ES-I3 (cell line): ENCODE measurements at regions not wholly inside any gene's neighbourhood (a gene's known extent, or its start where the extent isn't known, plus 50 kb on each side); places are given as distances from the start of the nearest gene placed in this dataset.

Experiments used
- H3K36me3 ChIP-seq: 2 replicates; pipeline ENCODE4 v1.6.1; 2013; ENCODE audit warnings: mild to moderate bottlenecking, low read length, control low read depth, moderate library complexity; ENCODE audit not compliant: insufficient read depth
- H3K4me1 ChIP-seq: 2 replicates; pipeline ENCODE4 v1.6.1; 2013; ENCODE audit warnings: mild to moderate bottlenecking, control low read depth, low read length; ENCODE audit not compliant: insufficient read depth
- H3K9ac ChIP-seq: 2 replicates; pipeline ENCODE4 v1.6.1; 2013; ENCODE audit warnings: low read depth, mild to moderate bottlenecking, low read length, moderate library complexity
- H3K9me3 ChIP-seq: 2 replicates; pipeline ENCODE4 v1.6.1; 2013; ENCODE audit warnings: mild to moderate bottlenecking, low read length, moderate library complexity; ENCODE audit not compliant: control insufficient read depth, insufficient read depth

- H3K36me3 ChIP-seq, result no peaks in the 10 kb centered on the region
- no peaks in the 10 kb centered on the region for H3K4me1 ChIP-seq
- H3K9me3 ChIP-seq, result peaks cover 5% of the 10 kb centered on the region; the same call in 1 of the 2 replicates
- no peak overlapping the region for H3K9ac ChIP-seq
These were observed 622.0 kb upstream of the KCNMB2 start for GRCh38 chr3:177914224-177914623.

- Histone ChIP-seq H3K36me3 (no peaks in the 10 kb centered on the region), H3K9ac (no peak overlapping the region), H3K4me1 (no peaks in the 10 kb centered on the region), H3K9me3 (peaks cover 5% of the 10 kb centered on the region; the same call in 1 of the 2 replicates)
These were observed 619.8 kb upstream of the KCNMB2 start for GRCh38 chr3:177916461-177916860.

GRCh38 chr3:177917234-177917861 lies 618.9 kb upstream of the KCNMB2 start:
- Histone ChIP-seq H3K4me1 (no peaks in the 10 kb centered on the region), H3K9ac (no peak overlapping the region), H3K9me3 (peaks cover 5% of the 10 kb centered on the region; the same call in 1 of the 2 replicates), H3K36me3 (no peaks in the 10 kb centered on the region)

DNA sequence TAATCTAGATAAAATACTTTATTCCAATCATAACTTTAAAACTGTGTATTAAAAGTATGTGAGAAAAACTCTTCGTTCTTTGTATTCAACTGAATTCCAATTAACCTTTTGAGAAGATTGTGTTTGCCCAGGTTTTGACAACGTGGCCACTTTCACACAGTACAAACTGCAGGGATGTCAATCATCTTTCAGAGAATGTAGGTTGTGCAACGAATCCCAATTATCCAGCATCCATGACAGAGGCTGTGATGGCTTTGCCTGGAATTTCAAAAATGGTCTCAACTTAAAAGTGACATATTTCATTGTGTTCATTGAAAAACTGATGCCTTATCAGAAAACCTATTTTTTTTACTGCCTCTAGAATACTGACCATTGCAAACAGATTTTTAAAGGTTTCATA lies 615.1 kb upstream of the KCNMB2 start:
- Histone ChIP-seq H3K36me3 (no peaks in the 10 kb centered on the region), H3K9me3 (peaks cover 5% of the 10 kb centered on the region; the same call in 1 of the 2 replicates), H3K9ac (no peak overlapping the region), H3K4me1 (no peaks in the 10 kb centered on the region)

- peaks cover 3% of the 10 kb centered on the region; the same call in 1 of the 2 replicates for H3K4me1 ChIP-seq
- H3K9ac ChIP-seq, result no peak overlapping the region
- H3K36me3 ChIP-seq, result no peaks in the 10 kb centered on the region
- no peaks in the 10 kb centered on the region for H3K9me3 ChIP-seq
These were observed 612.0 kb upstream of the KCNMB2 start for GRCh38 chr3:177924261-177924660.

- no peaks in the 10 kb centered on the region for H3K9me3 ChIP-seq
- H3K36me3 ChIP-seq, result no peaks in the 10 kb centered on the region
- peaks cover 3% of the 10 kb centered on the region; the same call in 1 of the 2 replicates for H3K4me1 ChIP-seq
- H3K9ac ChIP-seq, result no peak overlapping the region
These were observed 607.9 kb upstream of the KCNMB2 start for GRCh38 chr3:177928172-177928873.

DNA sequence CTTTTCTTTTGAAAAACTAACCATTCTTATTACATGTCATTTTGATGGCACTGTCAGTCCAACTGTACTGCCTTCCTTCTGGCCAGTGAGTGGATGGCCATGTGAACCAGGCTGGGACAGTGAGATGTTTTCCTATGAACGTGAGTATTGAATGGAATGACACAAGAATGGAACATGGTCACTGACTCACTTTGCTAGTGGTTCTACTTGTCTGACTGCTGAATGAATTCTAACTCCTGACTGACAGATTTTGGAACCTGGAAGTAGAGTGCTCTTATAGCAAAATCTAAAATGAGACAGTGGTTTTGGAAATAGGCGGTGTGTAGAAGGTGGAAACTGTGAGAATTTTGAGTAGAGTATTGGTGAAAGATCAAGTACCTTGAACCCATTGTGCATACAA lies 606.9 kb upstream of the KCNMB2 start:
- Histone ChIP-seq H3K9ac (no peak overlapping the region), H3K36me3 (no peaks in the 10 kb centered on the region), H3K4me1 (peaks cover 3% of the 10 kb centered on the region; the same call in 1 of the 2 replicates)

DNA sequence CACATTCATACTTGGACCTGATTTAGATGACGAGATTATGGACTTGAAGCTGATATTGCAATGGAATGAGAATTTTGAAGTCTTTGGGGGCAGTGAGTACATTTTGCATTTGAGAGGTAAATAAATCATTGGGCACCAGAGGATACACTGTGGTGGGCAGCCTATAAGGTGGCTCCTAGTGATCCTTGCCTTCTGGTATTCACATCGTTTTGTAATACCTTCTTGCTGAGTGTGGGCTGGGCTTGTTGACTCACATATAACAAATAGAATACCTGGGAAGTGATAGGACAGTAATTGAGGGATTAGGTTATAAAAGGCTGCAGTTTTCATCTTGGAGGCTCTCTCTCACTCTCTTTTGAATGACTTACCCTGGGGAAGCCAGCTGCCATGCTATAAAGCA lies 605.5 kb upstream of the KCNMB2 start:
- peaks cover 3% of the 10 kb centered on the region; the same call in 1 of the 2 replicates for H3K4me1 ChIP-seq
- H3K9me3 ChIP-seq, result no peaks in the 10 kb centered on the region
- no peak overlapping the region for H3K9ac ChIP-seq
- H3K36me3 ChIP-seq, result no peaks in the 10 kb centered on the region

More for the DNA sequence above, 606.9 kb upstream of the KCNMB2 start:
- no peaks in the 10 kb centered on the region for H3K9me3 ChIP-seq

DNA sequence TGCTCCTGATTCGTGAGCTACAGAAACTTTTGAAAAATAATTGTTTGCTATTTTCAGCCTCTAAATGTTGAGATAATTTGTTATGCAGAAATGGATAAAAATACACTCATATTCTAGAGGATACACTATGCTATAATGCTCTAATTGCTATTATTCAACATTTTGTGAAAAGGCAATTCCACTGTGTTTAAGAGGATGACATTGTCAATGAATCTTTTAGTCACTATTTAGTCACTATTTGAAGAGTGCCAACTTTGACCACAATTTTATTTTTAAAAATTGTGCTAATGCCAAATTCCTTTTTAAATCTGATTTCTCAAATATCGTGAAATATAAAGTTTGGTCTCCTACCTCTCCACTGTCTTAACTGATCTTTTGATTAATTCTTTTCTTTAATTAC lies 604.9 kb upstream of the KCNMB2 start:
- H3K36me3 ChIP-seq, result no peaks in the 10 kb centered on the region
- peaks cover 3% of the 10 kb centered on the region; the same call in 1 of the 2 replicates for H3K4me1 ChIP-seq
- no peak overlapping the region for H3K9ac ChIP-seq
- H3K9me3 ChIP-seq, result no peaks in the 10 kb centered on the region

- H3K36me3 ChIP-seq, result no peaks in the 10 kb centered on the region
- H3K9ac ChIP-seq, result no peak overlapping the region
- H3K9me3 ChIP-seq, result no peaks in the 10 kb centered on the region
- peaks cover 3% of the 10 kb centered on the region; the same call in 1 of the 2 replicates for H3K4me1 ChIP-seq
These were observed 603.9 kb upstream of the KCNMB2 start for GRCh38 chr3:177932346-177932745.

GRCh38 chr3:177932750-177933660 lies 603.2 kb upstream of the KCNMB2 start:
- Histone ChIP-seq H3K9ac (no peak overlapping the region), H3K9me3 (no peaks in the 10 kb centered on the region), H3K4me1 (no peaks in the 10 kb centered on the region), H3K36me3 (no peaks in the 10 kb centered on the region)

- Histone ChIP-seq H3K4me1 (no peaks in the 10 kb centered on the region), H3K9me3 (no peaks in the 10 kb centered on the region), H3K36me3 (no peaks in the 10 kb centered on the region), H3K9ac (no peak overlapping the region)
These were observed 602.0 kb upstream of the KCNMB2 start for GRCh38 chr3:177934001-177934891.

GRCh38 chr3:177935047-177935446 lies 601.2 kb upstream of the KCNMB2 start:
- H3K9me3 ChIP-seq, result no peaks in the 10 kb centered on the region
- H3K36me3 ChIP-seq, result no peaks in the 10 kb centered on the region
- no peak overlapping the region for H3K9ac ChIP-seq
- H3K4me1 ChIP-seq, result no peaks in the 10 kb centered on the region
